GM21423 (cell line): ENCODE measurements at regions not wholly inside any gene's neighbourhood (a gene's known extent, or its start where the extent isn't known, plus 50 kb on each side); places are given as distances from the start of the nearest gene placed in this dataset.
"Not testable (repeated sequence)": the region's sequence is repeated elsewhere in the genome, so short reads cannot be mapped to it uniquely, and the experiment has no call there.

Experiments
- ATAC-seq: cut with Tn5 transposase; IDR thresholded peaks from one replicate; pipeline ENCODE4 v1.9.1; 2021; ENCODE audit warnings: mild to moderate bottlenecking, moderate library complexity; ENCODE audit not compliant: unreplicated experiment

DNA sequence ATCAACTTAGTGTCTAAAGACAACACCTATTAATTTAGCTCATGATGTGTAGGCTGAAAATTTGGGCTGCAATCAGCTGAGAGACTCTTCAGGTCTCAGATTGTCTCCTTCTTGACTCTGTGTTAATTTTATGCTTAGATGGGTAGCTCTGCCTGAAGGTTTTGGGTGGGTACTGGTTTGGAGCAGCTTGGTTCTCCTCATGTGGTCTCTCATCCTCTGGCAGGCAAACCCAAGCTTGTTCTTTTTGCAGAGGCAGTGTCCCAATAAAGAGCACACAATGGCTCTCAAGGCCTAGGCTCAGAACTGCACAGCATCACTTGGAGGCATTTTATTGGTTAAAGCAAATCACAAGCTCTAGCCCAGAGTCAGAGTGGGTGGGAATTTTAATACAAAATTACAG, 280.6 kb downstream of the BTBD3 start:
- ATAC-seq: no peak

DNA sequence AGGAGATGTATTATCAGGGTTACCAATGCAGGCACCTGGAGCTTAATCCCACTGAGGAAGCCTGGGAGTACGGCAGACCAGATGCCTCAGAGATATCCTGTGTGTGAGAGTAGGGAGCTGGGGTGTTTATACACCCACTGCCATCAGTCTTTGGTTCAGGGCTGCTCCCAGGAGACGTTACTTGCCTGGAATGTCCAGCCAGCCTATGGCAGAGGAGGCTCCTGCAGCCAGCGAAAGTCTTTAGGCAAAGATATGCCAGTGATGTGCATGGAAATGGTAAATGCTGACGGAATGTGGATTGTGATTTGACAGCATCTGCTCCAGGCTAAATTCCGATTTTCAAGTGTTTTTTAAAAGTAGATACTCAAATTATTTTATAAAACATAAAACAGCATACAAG, 282.0 kb downstream of the BTBD3 start:
- ATAC-seq: no peak

- ATAC-seq: no peak
Observed at GRCh38 chr20:12201289-12201991, 283.7 kb downstream of the BTBD3 start.

DNA sequence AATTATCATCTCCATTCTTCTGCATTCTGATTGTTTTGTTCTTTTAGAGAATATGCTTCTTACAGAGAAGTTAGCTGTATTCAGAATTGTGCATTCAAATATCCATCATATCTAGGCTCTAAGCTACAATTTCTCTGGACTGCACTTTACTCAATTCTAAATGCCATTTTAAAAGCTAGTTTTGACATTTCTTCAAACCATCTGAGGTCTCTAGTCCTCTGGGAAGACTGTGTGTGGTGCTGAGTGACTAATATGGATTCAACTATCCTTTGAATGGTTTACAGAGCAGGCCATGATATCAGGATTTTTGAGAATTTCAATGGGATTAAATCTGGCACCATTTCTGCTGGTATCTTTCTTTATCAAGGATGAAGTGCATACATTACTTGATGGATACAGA, 285.7 kb downstream of the BTBD3 start:
- no peak for ATAC-seq

GRCh38 chr20:12203981-12204380, 286.3 kb downstream of the BTBD3 start:
- ATAC-seq: no peak

- ATAC-seq: no peak
Observed at GRCh38 chr20:12207875-12208274, 290.2 kb downstream of the BTBD3 start.

- ATAC-seq: no peak
Observed at GRCh38 chr20:12210591-12210990, 292.9 kb downstream of the BTBD3 start.

- ATAC-seq: no peak
Observed at GRCh38 chr20:12211361-12211760, 293.7 kb downstream of the BTBD3 start.

- no peak for ATAC-seq
Observed at GRCh38 chr20:12217382-12217781, 299.7 kb downstream of the BTBD3 start.

DNA sequence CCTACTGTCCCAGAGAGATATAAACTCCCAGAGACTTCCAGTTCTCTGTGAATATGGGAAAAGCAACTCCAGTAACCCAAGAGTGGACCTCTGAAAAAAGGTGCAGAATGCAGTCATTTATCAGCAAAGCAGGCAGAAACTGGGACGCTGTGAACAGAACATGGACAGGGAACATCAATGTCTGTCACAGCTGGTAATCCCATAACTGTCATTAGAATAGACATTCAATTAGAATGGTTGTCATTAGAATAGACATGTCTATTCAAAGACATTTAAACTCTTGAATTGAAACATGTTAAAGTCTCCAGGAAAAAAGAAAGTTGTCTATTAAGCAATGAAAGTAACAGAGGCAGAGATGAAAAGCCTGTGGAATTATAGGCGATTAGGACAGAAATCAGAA, 302.1 kb downstream of the BTBD3 start:
- ATAC-seq: no peak

DNA sequence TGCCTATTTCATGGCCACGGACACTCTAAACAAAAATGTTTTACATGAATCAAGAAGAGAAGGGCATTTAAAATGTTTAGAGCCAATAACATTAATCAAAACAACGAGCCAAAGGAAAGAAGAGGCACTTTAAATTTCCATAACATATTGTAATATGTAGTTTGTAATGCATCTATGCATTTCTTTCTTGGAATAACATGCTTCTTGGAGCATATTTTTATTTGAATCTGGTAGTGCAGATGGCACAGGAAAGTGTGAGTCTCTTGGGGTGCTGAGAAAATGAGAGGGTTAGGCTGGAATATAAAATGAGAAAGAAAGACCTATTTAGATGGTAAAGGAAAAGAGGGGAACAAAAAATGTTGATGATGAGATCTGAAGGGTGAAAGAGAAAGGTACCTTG, 305.4 kb downstream of the BTBD3 start:
- no peak for ATAC-seq

- ATAC-seq: no peak
Observed at GRCh38 chr20:12225898-12226297, 308.2 kb downstream of the BTBD3 start.

DNA sequence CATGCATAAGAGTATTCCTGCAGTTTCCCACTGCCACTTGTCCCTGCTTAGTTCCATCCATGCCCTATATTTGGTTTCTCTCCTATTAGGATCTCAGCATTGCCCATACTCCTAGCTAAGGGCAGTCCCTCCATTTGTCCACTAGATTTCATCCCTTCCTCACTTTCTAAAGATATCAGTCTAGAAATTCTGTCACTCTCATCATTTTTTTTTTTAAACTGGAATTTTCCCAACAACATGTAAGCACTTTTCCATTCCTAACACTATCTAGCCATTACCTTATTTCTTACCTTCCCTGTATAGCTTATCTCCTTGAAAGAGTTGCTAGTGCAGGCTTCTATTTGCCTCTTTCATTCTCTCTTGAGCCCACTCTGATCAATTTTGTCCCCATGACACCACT, 312.2 kb downstream of the BTBD3 start:
- ATAC-seq: no peak

GRCh38 chr20:12237772-12238171, 320.1 kb downstream of the BTBD3 start:
- no peak for ATAC-seq

- no peak for ATAC-seq
Observed at GRCh38 chr20:12241065-12241464, 323.4 kb downstream of the BTBD3 start.

- no peak for ATAC-seq
Observed at GRCh38 chr20:12243327-12243726, 325.6 kb downstream of the BTBD3 start.

- ATAC-seq: no peak
Observed at GRCh38 chr20:12248481-12248880, 330.8 kb downstream of the BTBD3 start.

- ATAC-seq: not testable (repeated sequence)
Observed at GRCh38 chr20:12250661-12251060, 333.0 kb downstream of the BTBD3 start.

DNA sequence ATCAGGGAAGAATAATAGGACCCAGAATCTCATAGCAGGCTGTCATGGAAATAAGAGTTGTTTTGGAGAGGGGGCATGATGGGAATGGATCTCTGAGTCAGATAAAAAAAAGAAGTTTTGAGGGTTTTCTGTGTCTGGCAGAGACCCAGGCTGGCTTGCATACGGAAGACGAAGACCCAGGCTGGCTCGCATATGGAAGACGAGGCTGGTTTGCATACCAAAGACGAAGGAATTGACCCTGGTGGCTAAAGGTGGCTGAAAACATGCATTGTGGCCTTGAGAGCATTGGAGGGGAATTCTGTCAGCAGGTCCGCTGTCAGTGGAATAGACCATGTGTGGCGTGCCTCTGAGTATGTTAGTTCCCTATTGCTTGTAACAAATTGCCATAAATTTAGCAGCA, 335.1 kb downstream of the BTBD3 start:
- ATAC-seq: no peak

- no peak for ATAC-seq
Observed at GRCh38 chr20:12255461-12255970, 337.8 kb downstream of the BTBD3 start.

GRCh38 chr20:12256806-12257205, 339.1 kb downstream of the BTBD3 start:
- ATAC-seq: no peak

DNA sequence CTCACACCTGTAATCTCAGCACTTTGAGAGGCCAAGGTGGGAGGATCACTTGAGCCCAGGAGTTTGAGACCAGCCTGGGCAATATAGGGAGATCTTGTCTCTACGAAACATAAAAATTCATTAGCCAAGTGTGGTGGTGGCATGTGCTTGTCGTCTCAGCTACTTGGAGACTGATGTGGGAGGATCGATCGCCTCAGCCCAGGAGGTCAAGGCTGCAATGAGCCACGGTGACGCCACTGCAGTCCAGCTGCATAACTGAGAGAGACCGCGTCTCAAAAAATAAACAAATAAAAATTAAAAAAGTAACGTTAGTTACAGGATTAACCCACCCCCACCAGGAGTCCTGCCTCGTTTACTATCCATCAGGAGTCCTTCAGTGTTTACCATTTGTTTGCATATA, 345.1 kb downstream of the BTBD3 start:
- ATAC-seq: no peak

- ATAC-seq: no peak
Observed at GRCh38 chr20:12264711-12265110, 347.0 kb downstream of the BTBD3 start.
